SK-N-SH treated with all-trans-retinoic acid at 6 μM for 48 hours (cell line): ENCODE measurements at regions not wholly inside any gene's neighbourhood (a gene's known extent, or its start where the extent isn't known, plus 50 kb on each side); places are given as distances from the start of the nearest gene placed in this dataset.

Experiments used
- ATAC-seq: fragments of 200-7000 bp; cut with Tn5 transposase; 3 replicates; pipeline ENCODE4 v1.9.1; 2020; ENCODE audit warnings: mild to moderate bottlenecking, moderate library complexity
- ARNTL ChIP-seq: fragments of 450-650 bp; formaldehyde crosslinking; IDR thresholded peaks from 2 replicates; pipeline ENCODE4 v1.5.0; 2020; ENCODE audit warnings: low read depth, mild to moderate bottlenecking, moderate library complexity, borderline replicate concordance
- CREB5 ChIP-seq: fragments of 250-450 bp; sonication (Bioruptor Pico); IDR thresholded peaks from 2 replicates; pipeline ENCODE4 v1.5.1; 2020; ENCODE audit warnings: low read depth, mild to moderate bottlenecking, moderate library complexity
- CSDC2 ChIP-seq: fragments of 250-450 bp; sonication (Bioruptor Pico); IDR thresholded peaks from 2 replicates; pipeline ENCODE4 v1.5.0; 2020; ENCODE audit warnings: mild to moderate bottlenecking, moderate library complexity
- CSRNP3 ChIP-seq: fragments of 250-450 bp; sonication (Bioruptor Pico); IDR thresholded peaks from 2 replicates; pipeline ENCODE4 v1.5.1; 2021; ENCODE audit warnings: mild to moderate bottlenecking, moderate library complexity
- GLIS3 ChIP-seq: fragments of 250-450 bp; sonication (Bioruptor Pico); IDR thresholded peaks from 2 replicates; pipeline ENCODE4 v1.5.0; 2020; ENCODE audit warnings: mild to moderate bottlenecking, moderate library complexity
- ISL1 ChIP-seq: fragments of 250-450 bp; sonication (Bioruptor Pico); IDR thresholded peaks from 2 replicates; pipeline ENCODE4 v2.1.2; 2022; ENCODE audit warnings: mild to moderate bottlenecking, moderate library complexity
- OSR1 ChIP-seq: fragments of 250-450 bp; sonication (Bioruptor Pico); IDR thresholded peaks from 2 replicates; pipeline ENCODE4 v1.8.0; 2022; ENCODE audit warnings: moderate library complexity, mild to moderate bottlenecking, inconsistent platforms
- POU6F1 ChIP-seq: fragments of 250-450 bp; sonication (Bioruptor Pico); IDR thresholded peaks from 2 replicates; pipeline ENCODE4 v1.8.0; 2021; ENCODE audit warnings: low read depth, mild to moderate bottlenecking, moderate library complexity, borderline replicate concordance
- PPARA ChIP-seq: fragments of 250-450 bp; sonication (Bioruptor Pico); IDR thresholded peaks from 2 replicates; pipeline ENCODE4 v1.5.0; 2020; ENCODE audit warnings: mild to moderate bottlenecking, borderline replicate concordance
- SNAI2 ChIP-seq: fragments of 250-450 bp; sonication (Bioruptor Pico); IDR thresholded peaks from 2 replicates; pipeline ENCODE4 v1.5.0; 2020; ENCODE audit warnings: mild to moderate bottlenecking, moderate library complexity
- TCF4 ChIP-seq: fragments of 250-450 bp; sonication (Bioruptor Pico); IDR thresholded peaks from 2 replicates; pipeline ENCODE4 v1.8.0; 2021; ENCODE audit warnings: mild to moderate bottlenecking, moderate library complexity, borderline replicate concordance
- TOX ChIP-seq: fragments of 250-450 bp; sonication (Bioruptor Pico); IDR thresholded peaks from 2 replicates; pipeline ENCODE4 v1.8.0; 2021; ENCODE audit warnings: mild to moderate bottlenecking, moderate library complexity, borderline replicate concordance
- TSHZ2 ChIP-seq: fragments of 250-450 bp; sonication (Bioruptor Pico); IDR thresholded peaks from 2 replicates; pipeline ENCODE4 v1.5.0; 2020; ENCODE audit warnings: mild to moderate bottlenecking, moderate library complexity
- ZC3H10 ChIP-seq: fragments of 250-450 bp; sonication (Bioruptor Pico); IDR thresholded peaks from 2 replicates; pipeline ENCODE4 v1.5.1; 2021; ENCODE audit warnings: mild to moderate bottlenecking, moderate library complexity
- ZFP3 ChIP-seq: fragments of 250-450 bp; sonication (Bioruptor Pico); IDR thresholded peaks from 2 replicates; pipeline ENCODE4 v1.5.0; 2020; ENCODE audit warnings: mild to moderate bottlenecking, moderate library complexity
- ZFP30 ChIP-seq: fragments of 450-650 bp; formaldehyde crosslinking; IDR thresholded peaks from 2 replicates; pipeline ENCODE4 v1.5.0; 2022; ENCODE audit warnings: mild to moderate bottlenecking, moderate library complexity
- ZNF565 ChIP-seq: fragments of 450-650 bp; formaldehyde crosslinking; conservative IDR thresholded peaks from 2 replicates; pipeline ENCODE4 v1.5.0; 2020; ENCODE audit warnings: low read depth, mild to moderate bottlenecking, moderate library complexity
- ZNF70 ChIP-seq: fragments of 450-650 bp; formaldehyde crosslinking; IDR thresholded peaks from 2 replicates; pipeline ENCODE4 v1.5.0; 2020; ENCODE audit warnings: mild to moderate bottlenecking, moderate library complexity
- ZNF8 ChIP-seq: fragments of 450-650 bp; formaldehyde crosslinking; IDR thresholded peaks from 2 replicates; pipeline ENCODE4 v1.5.0; 2020; ENCODE audit warnings: mild to moderate bottlenecking, moderate library complexity

- no peak for ATAC-seq
- TF ChIP-seq ZNF70 (CRISPR knock-in tag) (no peak), GLIS3 (CRISPR knock-in tag) (no peak), ZFP3 (CRISPR knock-in tag) (no peak), ZNF8 (CRISPR knock-in tag) (no peak), CSRNP3 (CRISPR knock-in tag) (no peak), ZNF565 (CRISPR knock-in tag) (no peak), PPARA (CRISPR knock-in tag) (no peak), CSDC2 (no peak), TOX (CRISPR knock-in tag) (no peak), ISL1 (no peak), TSHZ2 (no peak)
Observed at GRCh38 chr9:87306006-87306405, 191.7 kb upstream of the DAPK1 start.

- no peak for ATAC-seq
Observed at GRCh38 chr9:87307848-87308247, 189.8 kb upstream of the DAPK1 start.

GRCh38 chr9:87309236-87309635, 188.4 kb upstream of the DAPK1 start:
- TF ChIP-seq TSHZ2 (no peak), OSR1 (CRISPR knock-in tag) (no peak)
- no peak for ATAC-seq

More at GRCh38 chr9:87307848-87308247, 189.8 kb upstream of the DAPK1 start:
- no peak for TF ChIP-seq ZFP3 (CRISPR knock-in tag)
- no peak for TF ChIP-seq ZFP30 (CRISPR knock-in tag)
- TF ChIP-seq TCF4 = no peak
- TF ChIP-seq CREB5 (CRISPR knock-in tag) = no peak
- TF ChIP-seq POU6F1 (CRISPR knock-in tag) = no peak
- no peak for TF ChIP-seq ZC3H10 (CRISPR knock-in tag)
- no peak for TF ChIP-seq ZNF8 (CRISPR knock-in tag)
- TF ChIP-seq ARNTL (CRISPR knock-in tag) = no peak
- TF ChIP-seq ISL1 = no peak
- no peak for TF ChIP-seq PPARA (CRISPR knock-in tag)
- TF ChIP-seq OSR1 (CRISPR knock-in tag) = no peak
- TF ChIP-seq SNAI2 (CRISPR knock-in tag) = no peak
- no peak for TF ChIP-seq TOX (CRISPR knock-in tag)
- no peak for TF ChIP-seq CSDC2
- TF ChIP-seq ZNF565 (CRISPR knock-in tag) = no peak
